OCI-LY7 (cell line): ENCODE measurements at regions not wholly inside any gene's neighbourhood (a gene's known extent, or its start where the extent isn't known, plus 50 kb on each side); places are given as distances from the start of the nearest gene placed in this dataset.

Experiments used
- EZH2phosphoT487 ChIP-seq: fragments of 200-600 bp; sonication (generic); IDR thresholded peaks from 2 replicates; pipeline ENCODE4 v1.6.1; 2018; ENCODE audit warnings: low read depth, borderline replicate concordance, mild to moderate bottlenecking, mixed run types, antibody characterized with exemption, low read length, moderate library complexity, mixed read lengths
- TF ChIP-seq, protein P1 (sequence below): fragments of 200-600 bp; sonication (generic); conservative IDR thresholded peaks from 2 replicates; pipeline ENCODE4 v1.5.1; 2014; ENCODE audit warnings: mild to moderate bottlenecking, antibody characterized with exemption, low read length, moderate library complexity, mixed read lengths

GRCh38 chr4:28443371-28443770 lies 1582.7 kb downstream of the STIM2 start:
- TF ChIP-seq, protein P1, sequence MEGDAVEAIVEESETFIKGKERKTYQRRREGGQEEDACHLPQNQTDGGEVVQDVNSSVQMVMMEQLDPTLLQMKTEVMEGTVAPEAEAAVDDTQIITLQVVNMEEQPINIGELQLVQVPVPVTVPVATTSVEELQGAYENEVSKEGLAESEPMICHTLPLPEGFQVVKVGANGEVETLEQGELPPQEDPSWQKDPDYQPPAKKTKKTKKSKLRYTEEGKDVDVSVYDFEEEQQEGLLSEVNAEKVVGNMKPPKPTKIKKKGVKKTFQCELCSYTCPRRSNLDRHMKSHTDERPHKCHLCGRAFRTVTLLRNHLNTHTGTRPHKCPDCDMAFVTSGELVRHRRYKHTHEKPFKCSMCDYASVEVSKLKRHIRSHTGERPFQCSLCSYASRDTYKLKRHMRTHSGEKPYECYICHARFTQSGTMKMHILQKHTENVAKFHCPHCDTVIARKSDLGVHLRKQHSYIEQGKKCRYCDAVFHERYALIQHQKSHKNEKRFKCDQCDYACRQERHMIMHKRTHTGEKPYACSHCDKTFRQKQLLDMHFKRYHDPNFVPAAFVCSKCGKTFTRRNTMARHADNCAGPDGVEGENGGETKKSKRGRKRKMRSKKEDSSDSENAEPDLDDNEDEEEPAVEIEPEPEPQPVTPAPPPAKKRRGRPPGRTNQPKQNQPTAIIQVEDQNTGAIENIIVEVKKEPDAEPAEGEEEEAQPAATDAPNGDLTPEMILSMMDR, result no peak
- no peak for TF ChIP-seq EZH2phosphoT487
